Thyroid gland (tissue), 4 donors: ENCODE measurements at regions not wholly inside any gene's neighbourhood (a gene's known extent, or its start where the extent isn't known, plus 50 kb on each side); places are given as distances from the start of the nearest gene placed in this dataset.

Source experiments
- POLR2A ChIP-seq, 2 donors: fragments of 450-650 bp; IDR thresholded peaks; one replicate each; pipeline ENCODE4 v1.6.1; 2017; ENCODE audit warnings: antibody characterized with exemption in 2 of 2, mild to moderate bottlenecking in 2 of 2, moderate library complexity in 1 of 2
- TF ChIP-seq, protein P1 (sequence below), 6 experiments: fragments of 200-600 bp in 3 of 6; fragments of 450-650 bp in 3 of 6; sonication (generic) in 3 of 6; IDR thresholded peaks; one replicate each; pipeline ENCODE4 v1.5.1; 2016 to 2019; ENCODE audit warnings: antibody characterized with exemption in 6 of 6, mild to moderate bottlenecking in 2 of 6, inconsistent platforms in 1 of 6, moderate library complexity in 1 of 6

DNA sequence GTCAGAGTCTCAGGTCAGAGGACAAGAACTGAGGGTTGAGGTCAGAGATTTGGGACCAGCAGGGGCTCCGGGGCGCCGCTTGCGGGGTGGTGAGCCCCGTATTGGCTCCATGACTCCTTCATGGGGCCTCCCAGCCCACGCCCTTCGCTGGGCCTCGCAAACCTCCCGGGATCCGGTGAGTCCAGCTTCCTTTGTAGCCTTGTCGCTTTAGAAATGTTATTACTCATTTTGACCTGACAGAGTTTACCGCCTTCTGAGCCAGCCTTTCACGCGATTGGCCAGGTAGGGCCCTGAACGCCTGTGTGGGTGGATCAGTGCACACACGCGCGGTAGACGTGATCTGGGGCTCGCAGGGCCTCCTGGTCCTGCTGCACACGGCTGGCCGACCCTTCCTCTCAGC lies 181.1 kb downstream of the ERMARD start:
- TF ChIP-seq, protein P1, sequence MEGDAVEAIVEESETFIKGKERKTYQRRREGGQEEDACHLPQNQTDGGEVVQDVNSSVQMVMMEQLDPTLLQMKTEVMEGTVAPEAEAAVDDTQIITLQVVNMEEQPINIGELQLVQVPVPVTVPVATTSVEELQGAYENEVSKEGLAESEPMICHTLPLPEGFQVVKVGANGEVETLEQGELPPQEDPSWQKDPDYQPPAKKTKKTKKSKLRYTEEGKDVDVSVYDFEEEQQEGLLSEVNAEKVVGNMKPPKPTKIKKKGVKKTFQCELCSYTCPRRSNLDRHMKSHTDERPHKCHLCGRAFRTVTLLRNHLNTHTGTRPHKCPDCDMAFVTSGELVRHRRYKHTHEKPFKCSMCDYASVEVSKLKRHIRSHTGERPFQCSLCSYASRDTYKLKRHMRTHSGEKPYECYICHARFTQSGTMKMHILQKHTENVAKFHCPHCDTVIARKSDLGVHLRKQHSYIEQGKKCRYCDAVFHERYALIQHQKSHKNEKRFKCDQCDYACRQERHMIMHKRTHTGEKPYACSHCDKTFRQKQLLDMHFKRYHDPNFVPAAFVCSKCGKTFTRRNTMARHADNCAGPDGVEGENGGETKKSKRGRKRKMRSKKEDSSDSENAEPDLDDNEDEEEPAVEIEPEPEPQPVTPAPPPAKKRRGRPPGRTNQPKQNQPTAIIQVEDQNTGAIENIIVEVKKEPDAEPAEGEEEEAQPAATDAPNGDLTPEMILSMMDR (IDR thresholded peaks at IDR 0.05): no peak
- TF ChIP-seq POLR2A (IDR thresholded peaks at IDR 0.05): no peak
